ENCODE measurements at regions not wholly inside any gene's neighbourhood (a gene's known extent, or its start where the extent isn't known, plus 50 kb on each side); places are given as distances from the start of the nearest gene placed in this dataset.

GRCh38 chr4:1589098-1589497, 95.0 kb downstream of the FAM53A start:
- no peaks in the 10 kb centered on the region for H3K36me3 ChIP-seq
- H3K4me1 ChIP-seq, result no peaks in the 10 kb centered on the region
- no peak overlapping the region for H3K27ac ChIP-seq
- H3K9me3 ChIP-seq, result peaks cover 8 to 41% (median 30%) of the 10 kb centered on the region in 4 donors
- WGBS, 5 donors, result 48 to 71% (median 58%) methylated on average over 1 of the region's 1 CpG
- intact Hi-C loops (cut with DNase I; ENCODE audit: low total_unique reads), result no loop called here
- H3K27me3 ChIP-seq, result peaks cover 0 to 19% (median 5%) of the 10 kb centered on the region in 3 donors
- H3K4me3 ChIP-seq, result no peak overlapping the region
- no peak for DNase-seq
- TF ChIP-seq CTCF (IDR thresholded peaks at IDR 0.05) (no peak), EP300 (IDR thresholded peaks at IDR 0.05) (no peak), POLR2A (IDR thresholded peaks at IDR 0.05) (no peak), POLR2AphosphoS5 (IDR thresholded peaks at IDR 0.05) (no peak)

DNA sequence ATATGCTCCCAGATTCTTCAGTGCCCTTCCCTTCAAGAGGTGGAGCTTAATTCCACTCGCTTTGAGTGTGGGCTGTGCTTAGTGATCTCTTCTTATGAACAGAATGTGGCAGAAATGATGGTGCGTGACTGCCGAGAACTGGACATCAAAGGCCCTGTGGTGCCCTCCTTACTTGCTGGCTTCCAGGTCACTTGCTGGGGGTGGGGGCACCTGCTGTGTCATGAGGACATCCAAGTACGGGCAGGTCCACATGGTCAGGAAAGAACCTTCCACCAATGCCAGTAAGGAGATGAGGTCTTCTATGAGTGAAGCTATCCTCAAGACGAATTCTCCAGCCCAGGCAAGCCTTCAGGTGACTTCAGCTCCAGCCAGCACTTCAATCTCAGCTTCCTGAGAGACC, 95.8 kb downstream of the FAM53A start:
- intact Hi-C loops (cut with DNase I; ENCODE audit: low total_unique reads), result no loop called here
- WGBS, 5 donors, result 80 to 83% (median 82%) methylated on average over 5 of the region's 5 CpGs
- Histone ChIP-seq H3K36me3 (no peaks in the 10 kb centered on the region), H3K4me1 (no peaks in the 10 kb centered on the region), H3K4me3 (no peak overlapping the region), H3K27me3 (peaks cover 0 to 11% (median 0%) of the 10 kb centered on the region in 3 donors), H3K9me3 (peaks cover 8 to 41% (median 30%) of the 10 kb centered on the region in 4 donors), H3K27ac (no peak overlapping the region)
- DNase-seq, result no peak
- no peak for TF ChIP-seq POLR2A (IDR thresholded peaks at IDR 0.05)
- no peak for TF ChIP-seq EP300 (IDR thresholded peaks at IDR 0.05)
- no peak for TF ChIP-seq CTCF (IDR thresholded peaks at IDR 0.05)
- no peak for TF ChIP-seq POLR2AphosphoS5 (IDR thresholded peaks at IDR 0.05)

DNA sequence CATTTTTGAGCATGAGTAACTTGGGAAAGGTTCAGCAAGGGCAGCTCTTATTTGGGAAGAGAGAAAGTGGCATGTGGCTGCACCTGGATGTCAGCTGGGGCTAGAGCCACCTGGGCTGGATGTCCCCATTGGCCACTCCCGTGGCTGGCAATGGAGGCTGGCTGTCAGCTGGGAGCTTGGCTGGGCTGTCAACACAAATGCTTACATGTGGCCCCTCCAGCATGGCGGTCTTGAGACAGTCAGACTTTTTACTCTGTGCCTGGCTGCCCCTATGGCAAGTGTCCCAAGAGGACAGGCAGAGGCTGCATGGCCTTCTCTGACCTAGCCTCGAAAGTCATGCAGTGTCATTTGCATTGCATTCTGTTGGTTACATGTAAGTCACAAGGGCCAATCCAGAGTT, 99.6 kb downstream of the FAM53A start:
- H3K4me3 ChIP-seq, result no peak overlapping the region
- H3K27ac ChIP-seq, result no peak overlapping the region
- H3K36me3 ChIP-seq, result no peaks in the 10 kb centered on the region
- H3K4me1 ChIP-seq, result peaks cover 0 to 22% (median 12%) of the 10 kb centered on the region in 4 donors
- no peak for DNase-seq
- TF ChIP-seq POLR2A (IDR thresholded peaks at IDR 0.05), result no peak
- TF ChIP-seq EP300 (IDR thresholded peaks at IDR 0.05), result no peak
- TF ChIP-seq POLR2AphosphoS5 (IDR thresholded peaks at IDR 0.05), result no peak
- no peak for TF ChIP-seq CTCF (IDR thresholded peaks at IDR 0.05)
- WGBS, 5 donors, result 57 to 78% (median 66%) methylated on average over 2 to 3 of the region's 3 CpGs
- intact Hi-C loops (cut with DNase I; ENCODE audit: low total_unique reads), result no loop called here
- H3K9me3 ChIP-seq, result peaks cover 0 to 13% (median 13%) of the 10 kb centered on the region in 4 donors
- no peaks in the 10 kb centered on the region for H3K27me3 ChIP-seq

- DNase-seq, result no peak
- TF ChIP-seq CTCF (IDR thresholded peaks at IDR 0.05), result no peak
- no peak for TF ChIP-seq POLR2AphosphoS5 (IDR thresholded peaks at IDR 0.05)
- TF ChIP-seq POLR2A (IDR thresholded peaks at IDR 0.05), result no peak
- no peak for TF ChIP-seq EP300 (IDR thresholded peaks at IDR 0.05)
- H3K4me1 ChIP-seq, result peaks cover 1 to 26% (median 18%) of the 10 kb centered on the region in 4 donors
- no peaks in the 10 kb centered on the region for H3K36me3 ChIP-seq
- H3K9me3 ChIP-seq, result peaks cover 0 to 7% (median 7%) of the 10 kb centered on the region in 4 donors
- no peak overlapping the region for H3K27ac ChIP-seq
- WGBS, 5 donors, result 76 to 87% (median 81%) methylated on average over 5 of the region's 5 CpGs
- intact Hi-C loops (cut with DNase I; ENCODE audit: low total_unique reads), result no loop called here
- H3K4me3 ChIP-seq, result no peak overlapping the region
- no peaks in the 10 kb centered on the region for H3K27me3 ChIP-seq
Observed at GRCh38 chr4:1583859-1584258, 100.3 kb downstream of the FAM53A start.

Measured in stomach (tissue), 8 donors.